DND-41 (cell line): ENCODE measurements at regions not wholly inside any gene's neighbourhood (a gene's known extent, or its start where the extent isn't known, plus 50 kb on each side); places are given as distances from the start of the nearest gene placed in this dataset.

ENCODE experiments used
- CTCF ChIP-seq: IDR thresholded peaks from 2 replicates; pipeline ENCODE4 v1.5.1; 2012; ENCODE audit warnings: borderline replicate concordance, low read length, moderate library complexity, mild to moderate bottlenecking; ENCODE audit not compliant: poor library complexity, severe bottlenecking; ENCODE audit errors: extremely low read depth
- EZH2 ChIP-seq: IDR thresholded peaks from 3 replicates; pipeline ENCODE4 v1.6.1; 2012; ENCODE audit warnings: borderline replicate concordance, low read depth, mild to moderate bottlenecking, moderate library complexity, low read length, inconsistent platforms; ENCODE audit not compliant: severe bottlenecking

- no peak for TF ChIP-seq CTCF
- no peak for TF ChIP-seq EZH2
Measured at GRCh38 chr5:8981496-8981895, 564.4 kb downstream of the SEMA5A start.
